HS-5 (cell line): ENCODE measurements at regions not wholly inside any gene's neighbourhood (a gene's known extent, or its start where the extent isn't known, plus 50 kb on each side); places are given as distances from the start of the nearest gene placed in this dataset.

Experiments used
- DNase-seq: peaks from one replicate; pipeline ENCODE4 v3.0.0-alpha.2; 2012; ENCODE audit warnings: low read depth

DNA sequence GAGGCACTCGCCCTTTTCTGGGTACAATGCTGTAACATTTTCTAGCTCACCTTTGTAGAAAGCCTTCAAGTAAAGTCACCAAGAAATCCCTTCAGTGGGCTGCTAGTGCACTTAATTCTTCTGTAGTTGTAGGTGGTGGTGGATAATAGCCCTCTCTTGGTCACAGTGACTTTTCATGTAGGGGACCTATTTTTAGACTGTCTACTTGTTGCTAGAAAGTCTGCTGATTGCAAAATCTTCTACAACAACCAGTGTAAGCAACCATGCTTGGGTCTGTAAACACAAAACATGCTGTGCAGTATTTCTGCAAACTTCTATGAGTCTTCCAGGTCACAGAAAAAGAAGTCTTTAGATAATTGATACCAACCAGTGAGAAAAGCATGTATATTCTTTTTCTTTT lies 55.6 kb downstream of the PBDC1 start:
- DNase-seq, result no peak

DNA sequence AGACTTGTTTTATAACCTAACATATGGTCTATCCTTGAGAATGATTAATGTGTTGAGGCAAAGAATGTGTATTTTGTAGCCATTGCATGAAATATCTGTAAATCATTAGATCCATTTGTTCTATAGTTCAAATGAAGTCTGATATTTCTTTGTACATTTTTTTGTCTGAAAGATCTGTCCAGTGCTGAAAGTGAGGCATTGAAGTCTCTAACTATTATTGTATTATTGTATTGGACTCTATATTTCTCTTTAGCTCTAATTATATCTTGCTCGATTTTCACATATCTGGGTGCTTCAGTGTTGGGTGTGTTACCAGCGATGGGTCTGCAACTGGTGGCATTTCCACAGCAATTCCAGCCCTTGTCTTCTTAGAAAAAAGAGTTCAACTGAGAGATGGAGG lies 76.0 kb downstream of the PBDC1 start:
- no peak for DNase-seq

GRCh38 chrX:76253432-76253831 lies 80.6 kb downstream of the PBDC1 start:
- DNase-seq, result no peak

DNA sequence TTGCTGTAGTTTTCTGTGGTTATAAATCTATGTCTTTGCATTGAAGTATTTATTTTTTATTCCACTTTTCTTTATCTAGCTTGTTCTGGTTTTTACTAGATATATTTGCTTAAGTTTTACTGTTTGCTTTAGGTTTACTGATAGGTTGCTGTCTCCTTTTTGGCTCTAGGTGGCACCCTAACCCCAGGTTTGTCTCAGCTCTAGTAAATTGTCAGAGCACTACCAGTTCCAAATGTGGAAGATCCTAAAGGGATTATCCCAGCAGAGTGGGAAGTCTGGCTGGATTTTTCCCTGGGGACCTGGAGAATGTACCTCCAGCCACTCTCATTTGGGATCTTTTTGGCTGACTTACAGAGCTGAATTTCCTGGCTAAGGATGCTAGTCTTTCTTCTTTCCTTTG lies 106.1 kb downstream of the PBDC1 start:
- DNase-seq, result peak; percentile 9
